GM12892 (cell line): ENCODE measurements at regions not wholly inside any gene's neighbourhood (a gene's known extent, or its start where the extent isn't known, plus 50 kb on each side); places are given as distances from the start of the nearest gene placed in this dataset.

Experiments
- POLR2A ChIP-seq: IDR thresholded peaks from 2 replicates; pipeline ENCODE4 v1.6.1; 2011; ENCODE audit warnings: low read depth, low read length, control low read depth
- TAF1 ChIP-seq: IDR thresholded peaks from 2 replicates; pipeline ENCODE4 v1.6.1; 2011; ENCODE audit warnings: low read depth, mild to moderate bottlenecking, control low read depth, low read length, borderline replicate concordance

DNA sequence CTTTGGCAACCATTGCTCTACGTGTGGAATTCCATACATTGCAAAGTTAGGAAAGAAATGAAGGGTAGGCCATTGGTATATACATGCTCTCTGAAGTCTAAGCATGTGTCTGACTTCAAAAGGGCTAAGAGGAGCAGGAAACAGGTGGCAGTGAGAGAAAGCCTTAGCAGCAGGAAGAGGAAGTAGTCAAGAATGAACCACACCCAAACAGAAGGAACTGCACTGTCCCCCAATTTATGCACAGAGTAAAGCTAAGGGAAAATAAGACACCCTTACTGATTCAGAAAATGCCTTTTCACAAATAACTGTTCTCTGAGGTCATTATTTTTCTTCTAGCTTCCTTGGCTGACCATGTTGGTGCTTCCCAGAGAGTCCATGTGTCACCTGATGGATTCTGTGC, 575.4 kb downstream of the NTRK3 start:
- no peak for TF ChIP-seq TAF1
- no peak for TF ChIP-seq POLR2A
